DND-41 (cell line): ENCODE measurements at regions not wholly inside any gene's neighbourhood (a gene's known extent, or its start where the extent isn't known, plus 50 kb on each side); places are given as distances from the start of the nearest gene placed in this dataset.

Experiments
- ATAC-seq: fragments of 200-7000 bp; cut with Tn5 transposase; 3 replicates; pipeline ENCODE4 v1.9.1; 2021; ENCODE audit warnings: low read depth; ENCODE audit not compliant: insufficient read depth
- DNase-seq: peaks from one replicate; pipeline ENCODE4 v3.0.0-alpha.2; 2020
- H2AFZ ChIP-seq: 2 replicates; pipeline ENCODE4 v1.6.0; 2012; ENCODE audit warnings: low read depth, low read length
- H3K27ac ChIP-seq: 2 replicates; pipeline ENCODE4 v1.5.1; 2012; ENCODE audit warnings: low read length, inconsistent platforms
- H3K27me3 ChIP-seq: fragments of 200-600 bp; sonication (generic); 2 replicates; pipeline ENCODE4 v1.6.0; 2012; ENCODE audit warnings: low read length, mild to moderate bottlenecking, inconsistent platforms; ENCODE audit not compliant: insufficient read depth, poor library complexity
- H3K36me3 ChIP-seq: 2 replicates; pipeline ENCODE4 v1.5.1; 2012; ENCODE audit warnings: low read length, inconsistent platforms; ENCODE audit not compliant: insufficient read depth
- H3K4me1 ChIP-seq: 2 replicates; pipeline ENCODE4 v1.5.1; 2012; ENCODE audit warnings: mild to moderate bottlenecking, low read length; ENCODE audit not compliant: insufficient read depth
- H3K4me2 ChIP-seq: 2 replicates; pipeline ENCODE4 v1.6.0; 2012; ENCODE audit warnings: mild to moderate bottlenecking, moderate library complexity, low read length, inconsistent platforms; ENCODE audit not compliant: insufficient read depth
- H3K4me3 ChIP-seq, 2 experiments: fragments of 200-600 bp in 1 of 2; shearing (Covaris generic) in 1 of 2; 2 replicates each; pipeline ENCODE4 v1.5.1; 2012 to 2016; ENCODE audit warnings: inconsistent platforms in 2 of 2, low read length in 2 of 2, mild to moderate bottlenecking in 2 of 2, low read depth in 1 of 2, moderate library complexity in 1 of 2
- H3K79me2 ChIP-seq: 2 replicates; pipeline ENCODE4 v1.6.0; 2012; ENCODE audit warnings: low read length, inconsistent platforms; ENCODE audit not compliant: insufficient read depth
- H3K9ac ChIP-seq: 2 replicates; pipeline ENCODE4 v1.6.0; 2012; ENCODE audit warnings: low read depth, mild to moderate bottlenecking, inconsistent platforms, low read length, moderate library complexity
- H3K9me3 ChIP-seq: 2 replicates; pipeline ENCODE4 v1.5.1; 2012; ENCODE audit warnings: low read length, moderate library complexity, mild to moderate bottlenecking, inconsistent platforms; ENCODE audit not compliant: insufficient read depth, severe bottlenecking
- H4K20me1 ChIP-seq: 2 replicates; pipeline ENCODE4 v1.6.0; 2012; ENCODE audit warnings: low read length; ENCODE audit not compliant: insufficient read depth
- CTCF ChIP-seq: IDR thresholded peaks from 2 replicates; pipeline ENCODE4 v1.5.1; 2012; ENCODE audit warnings: borderline replicate concordance, low read length, moderate library complexity, mild to moderate bottlenecking; ENCODE audit not compliant: poor library complexity, severe bottlenecking; ENCODE audit errors: extremely low read depth
- EZH2 ChIP-seq: IDR thresholded peaks from 3 replicates; pipeline ENCODE4 v1.6.1; 2012; ENCODE audit warnings: borderline replicate concordance, low read depth, mild to moderate bottlenecking, moderate library complexity, low read length, inconsistent platforms; ENCODE audit not compliant: severe bottlenecking

GRCh38 chr16:72469932-72470331, 298.0 kb upstream of the PMFBP1 start:
- no peak for DNase-seq
- Histone ChIP-seq H3K4me1 (no peaks in the 10 kb centered on the region), H3K36me3 (no peaks in the 10 kb centered on the region), H3K27ac (no peak overlapping the region), H3K27me3 (no peaks in the 10 kb centered on the region), H3K9me3 (no peaks in the 10 kb centered on the region), H4K20me1 (no peaks in the 10 kb centered on the region), H3K9ac (no peak overlapping the region), H2AFZ (no peak overlapping the region), H3K79me2 (no peaks in the 10 kb centered on the region), H3K4me3 (no peak overlapping the region), H3K4me2 (no peak overlapping the region)
- no peak for TF ChIP-seq CTCF
- ATAC-seq = no peak

- H3K4me3 ChIP-seq = no peak overlapping the region
- no peaks in the 10 kb centered on the region for H3K4me1 ChIP-seq
- ATAC-seq = no peak
- TF ChIP-seq CTCF = no peak
- no peak for TF ChIP-seq EZH2
- no peak overlapping the region for H3K4me2 ChIP-seq
- no peaks in the 10 kb centered on the region for H4K20me1 ChIP-seq
- no peak overlapping the region for H2AFZ ChIP-seq
- H3K27ac ChIP-seq = no peak overlapping the region
- H3K9ac ChIP-seq = no peak overlapping the region
- H3K9me3 ChIP-seq = no peaks in the 10 kb centered on the region
- no peak for DNase-seq
- H3K27me3 ChIP-seq = no peaks in the 10 kb centered on the region
- H3K36me3 ChIP-seq = no peaks in the 10 kb centered on the region
- no peaks in the 10 kb centered on the region for H3K79me2 ChIP-seq
Observed at GRCh38 chr16:72468582-72468981, 296.6 kb upstream of the PMFBP1 start.

GRCh38 chr16:72467157-72467759, 295.3 kb upstream of the PMFBP1 start:
- no peak overlapping the region for H3K4me3 ChIP-seq
- no peaks in the 10 kb centered on the region for H3K9me3 ChIP-seq
- H3K27ac ChIP-seq = no peak overlapping the region
- peak; percentile 56; the same call in 2 of the 3 replicates for ATAC-seq
- no peak for TF ChIP-seq EZH2
- TF ChIP-seq CTCF = peak; percentile 69
- H3K36me3 ChIP-seq = no peaks in the 10 kb centered on the region
- no peaks in the 10 kb centered on the region for H3K27me3 ChIP-seq
- H3K79me2 ChIP-seq = no peaks in the 10 kb centered on the region
- H3K9ac ChIP-seq = no peak overlapping the region
- H4K20me1 ChIP-seq = no peaks in the 10 kb centered on the region
- H3K4me1 ChIP-seq = no peaks in the 10 kb centered on the region
- H3K4me2 ChIP-seq = no peak overlapping the region
- peak; percentile 8 for DNase-seq
- no peak overlapping the region for H2AFZ ChIP-seq
